ENCODE measurements at regions not wholly inside any gene's neighbourhood (a gene's known extent, or its start where the extent isn't known, plus 50 kb on each side); places are given as distances from the start of the nearest gene placed in this dataset.

DNA sequence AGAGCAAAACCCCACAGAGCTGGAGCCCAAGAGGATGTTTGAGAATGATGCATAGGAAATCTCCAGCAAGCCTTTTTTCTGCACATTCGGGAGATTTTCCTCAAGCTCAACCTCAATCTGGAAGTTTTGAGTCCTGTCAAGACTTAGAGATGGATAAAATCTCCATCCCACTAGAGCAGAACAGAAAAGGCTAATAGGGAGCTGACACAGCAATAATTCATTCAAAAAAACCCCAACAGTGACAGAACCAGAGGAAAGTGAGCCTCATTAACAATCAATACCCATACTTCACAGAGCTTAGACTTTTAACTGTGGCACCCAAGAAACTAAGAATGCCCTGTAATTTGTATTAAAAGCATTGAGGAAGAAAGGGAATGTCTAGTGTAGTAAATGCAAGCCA is 115.9 kb upstream of the BDNF start:
- ChIA-PET CTCF (no interaction called here), POLR2A (no interaction called here)
- H3K36me3 Mint-ChIP-seq (ENCODE audit: low read depth) = no peaks in the 10 kb centered on the region
- H3K9me3 Mint-ChIP-seq = no peaks in the 10 kb centered on the region
- no peak overlapping the region for H3K27ac Mint-ChIP-seq
- no peaks in the 10 kb centered on the region for H3K27me3 Mint-ChIP-seq
- no peaks in the 10 kb centered on the region for H3K4me1 Mint-ChIP-seq
- no peak for DNase-seq
- H3K4me3 Mint-ChIP-seq = no peak overlapping the region

DNA sequence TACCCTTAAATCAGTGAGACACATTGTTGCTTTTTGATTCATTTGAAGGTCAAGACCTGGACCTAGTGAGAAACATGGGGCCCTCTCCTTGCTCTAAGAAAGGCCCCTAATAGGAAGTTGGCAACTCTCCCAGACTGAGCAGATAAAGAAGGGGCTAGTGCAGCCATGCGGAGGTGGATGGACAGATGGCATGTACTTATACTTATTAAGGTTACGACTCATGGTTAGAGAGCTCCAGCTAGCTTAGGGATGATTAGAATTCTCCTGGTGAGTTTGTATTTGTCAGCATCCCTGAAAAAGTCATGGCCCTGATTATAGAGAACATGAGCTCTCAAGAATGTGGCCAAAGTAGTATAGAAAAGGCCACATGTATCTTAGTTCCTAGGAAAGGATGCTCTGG is 112.1 kb upstream of the BDNF start:
- H3K36me3 Mint-ChIP-seq (ENCODE audit: low read depth) = no peaks in the 10 kb centered on the region
- ChIA-PET POLR2A (no interaction called here), CTCF (no interaction called here)
- H3K4me1 Mint-ChIP-seq = no peaks in the 10 kb centered on the region
- H3K9me3 Mint-ChIP-seq = no peaks in the 10 kb centered on the region
- H3K4me3 Mint-ChIP-seq = no peak overlapping the region
- no peaks in the 10 kb centered on the region for H3K27me3 Mint-ChIP-seq
- no peak overlapping the region for H3K27ac Mint-ChIP-seq
- DNase-seq = no peak

GRCh38 chr11:27807596-27807995 is 107.3 kb upstream of the BDNF start:
- Mint-ChIP-seq H3K27me3 (no peaks in the 10 kb centered on the region), H3K4me1 (no peaks in the 10 kb centered on the region), H3K36me3 (ENCODE audit: low read depth) (no peaks in the 10 kb centered on the region), H3K9me3 (no peaks in the 10 kb centered on the region), H3K27ac (no peak overlapping the region), H3K4me3 (no peak overlapping the region)
- POLR2A ChIA-PET = no interaction called here
- CTCF ChIA-PET = no interaction called here
- DNase-seq = no peak

- CTCF ChIA-PET = no interaction called here
Observed at GRCh38 chr11:27806122-27806521, 105.9 kb upstream of the BDNF start.

GRCh38 chr11:27795955-27796861 is 96.0 kb upstream of the BDNF start:
- H3K4me3 Mint-ChIP-seq = no peak overlapping the region
- H3K27ac Mint-ChIP-seq = no peak overlapping the region
- POLR2A ChIA-PET = no interaction called here

More at GRCh38 chr11:27806122-27806521, 105.9 kb upstream of the BDNF start:
- POLR2A ChIA-PET = no interaction called here
- H3K4me1 Mint-ChIP-seq = no peaks in the 10 kb centered on the region
- H3K36me3 Mint-ChIP-seq (ENCODE audit: low read depth) = no peaks in the 10 kb centered on the region
- H3K9me3 Mint-ChIP-seq = no peaks in the 10 kb centered on the region
- no peak overlapping the region for H3K4me3 Mint-ChIP-seq
- H3K27me3 Mint-ChIP-seq = no peaks in the 10 kb centered on the region
- no peak overlapping the region for H3K27ac Mint-ChIP-seq
- DNase-seq = no peak

DNA sequence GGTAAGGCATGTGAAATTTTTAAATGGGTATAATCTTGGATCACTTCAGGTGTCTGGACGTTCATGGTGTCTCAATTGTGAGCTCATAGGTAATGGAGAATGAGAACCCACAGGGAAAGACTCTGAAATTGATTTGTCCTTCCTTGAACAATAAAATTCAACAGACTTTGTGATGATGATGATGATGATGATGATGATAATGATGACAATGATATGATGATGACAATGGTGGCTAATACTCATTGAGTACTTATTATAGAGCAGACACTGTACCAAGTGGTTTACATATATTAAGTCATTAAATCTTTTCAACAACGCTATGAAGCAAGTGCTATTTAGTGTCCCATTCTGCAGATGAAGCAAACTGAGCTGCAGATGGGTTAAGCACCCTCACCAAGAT is 86.6 kb upstream of the BDNF start:
- H3K9me3 Mint-ChIP-seq = no peaks in the 10 kb centered on the region
- no peaks in the 10 kb centered on the region for H3K36me3 Mint-ChIP-seq (ENCODE audit: low read depth)
- no peaks in the 10 kb centered on the region for H3K27me3 Mint-ChIP-seq
- H3K4me1 Mint-ChIP-seq = no peaks in the 10 kb centered on the region
- CTCF ChIA-PET = no interaction called here
- DNase-seq = no peak
- POLR2A ChIA-PET = no interaction called here
- no peak overlapping the region for H3K4me3 Mint-ChIP-seq
- no peak overlapping the region for H3K27ac Mint-ChIP-seq

More at GRCh38 chr11:27795955-27796861, 96.0 kb upstream of the BDNF start:
- Mint-ChIP-seq H3K4me1 (no peaks in the 10 kb centered on the region), H3K9me3 (peaks cover 4% of the 10 kb centered on the region), H3K36me3 (ENCODE audit: low read depth) (no peaks in the 10 kb centered on the region), H3K27me3 (no peaks in the 10 kb centered on the region)
- DNase-seq = no peak
- CTCF ChIA-PET = no interaction called here

DNA sequence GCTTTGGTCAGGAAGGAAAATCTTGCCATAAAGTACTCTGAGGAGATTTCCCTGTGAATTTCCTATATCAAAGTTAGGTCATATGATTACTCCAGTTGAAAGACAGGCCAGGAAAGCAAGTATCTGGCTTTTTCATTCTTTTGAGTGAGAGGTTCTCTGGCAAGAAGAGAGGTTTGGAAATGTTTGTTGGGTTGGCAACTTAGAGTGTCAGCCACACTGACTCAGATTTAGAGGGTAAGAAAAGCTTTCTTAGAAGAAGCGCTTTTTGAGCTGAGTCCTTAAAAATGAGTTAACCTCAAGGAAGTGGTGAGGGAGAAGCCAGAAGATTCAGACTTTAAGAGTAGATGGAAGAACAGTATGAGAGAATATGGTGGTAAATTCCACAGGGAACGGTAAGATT is 86.1 kb upstream of the BDNF start:
- Mint-ChIP-seq H3K27me3 (no peaks in the 10 kb centered on the region), H3K27ac (no peak overlapping the region), H3K4me1 (no peaks in the 10 kb centered on the region), H3K36me3 (ENCODE audit: low read depth) (no peaks in the 10 kb centered on the region), H3K4me3 (no peak overlapping the region), H3K9me3 (no peaks in the 10 kb centered on the region)
- CTCF ChIA-PET = no interaction called here
- DNase-seq = no peak
- POLR2A ChIA-PET = no interaction called here

GRCh38 chr11:27783701-27784355 is 83.6 kb upstream of the BDNF start:
- H3K4me3 Mint-ChIP-seq = no peak overlapping the region
- no peaks in the 10 kb centered on the region for H3K9me3 Mint-ChIP-seq
- no peaks in the 10 kb centered on the region for H3K27me3 Mint-ChIP-seq
- no peak overlapping the region for H3K27ac Mint-ChIP-seq
- DNase-seq = no peak
- H3K4me1 Mint-ChIP-seq = no peaks in the 10 kb centered on the region
- CTCF ChIA-PET = interaction anchor here (0.6 kb wide), 1 partner anchor 198 kb away, joined by 3 read pairs; no protein-coding TSS in a partner anchor
- H3K36me3 Mint-ChIP-seq (ENCODE audit: low read depth) = no peaks in the 10 kb centered on the region
- POLR2A ChIA-PET = no interaction called here

DNA sequence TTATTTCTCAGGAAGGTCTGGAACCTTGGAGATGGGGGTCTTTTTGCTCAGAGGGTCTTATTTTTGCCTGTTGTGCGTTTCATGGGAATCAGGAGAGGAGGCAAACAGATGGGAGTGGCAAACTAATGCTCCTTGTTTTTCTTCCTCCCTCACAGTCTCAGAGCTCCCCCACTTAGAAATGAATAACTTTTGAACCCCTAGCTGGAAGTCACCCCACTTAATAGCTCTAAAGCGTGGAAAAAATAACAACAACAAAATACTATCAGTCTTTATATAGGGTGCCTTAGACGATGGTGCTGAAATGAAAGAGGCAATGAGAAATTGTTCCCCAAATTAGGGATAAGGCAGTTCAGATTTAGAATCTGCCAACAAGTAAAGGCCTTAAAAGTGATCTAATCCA is 76.8 kb upstream of the BDNF start:
- Mint-ChIP-seq H3K36me3 (ENCODE audit: low read depth) (no peaks in the 10 kb centered on the region), H3K27ac (no peak overlapping the region), H3K9me3 (no peaks in the 10 kb centered on the region), H3K4me3 (no peak overlapping the region), H3K27me3 (no peaks in the 10 kb centered on the region), H3K4me1 (no peaks in the 10 kb centered on the region)
- CTCF ChIA-PET = no interaction called here
- DNase-seq = no peak
- POLR2A ChIA-PET = no interaction called here

GRCh38 chr11:27773884-27774283 is 73.6 kb upstream of the BDNF start:
- H3K4me3 Mint-ChIP-seq = no peak overlapping the region
- CTCF ChIA-PET = no interaction called here
- no peaks in the 10 kb centered on the region for H3K36me3 Mint-ChIP-seq (ENCODE audit: low read depth)
- no peaks in the 10 kb centered on the region for H3K27me3 Mint-ChIP-seq
- H3K27ac Mint-ChIP-seq = no peak overlapping the region
- no peaks in the 10 kb centered on the region for H3K9me3 Mint-ChIP-seq
- DNase-seq = no peak
- H3K4me1 Mint-ChIP-seq = no peaks in the 10 kb centered on the region
- POLR2A ChIA-PET = no interaction called here

DNA sequence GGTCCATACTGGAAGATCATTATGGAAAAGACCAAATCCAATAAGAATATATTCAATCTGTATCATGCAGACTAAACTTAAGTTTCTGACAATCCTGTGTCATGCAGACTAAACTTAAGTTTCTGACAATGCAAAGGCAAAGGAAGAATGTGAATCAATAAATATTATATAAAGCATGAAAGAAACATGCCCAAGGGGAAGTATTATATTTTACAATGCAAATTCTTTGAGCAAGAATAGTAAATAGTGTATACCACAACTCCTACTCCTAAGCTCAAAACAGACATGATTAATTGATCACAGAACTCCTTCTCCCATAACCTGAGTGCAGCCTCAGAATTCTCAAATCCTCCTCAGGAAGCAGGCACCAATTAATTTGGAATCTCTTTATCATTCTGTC is 71.3 kb upstream of the BDNF start:
- no peak overlapping the region for H3K27ac Mint-ChIP-seq
- no peak for DNase-seq
- H3K36me3 Mint-ChIP-seq (ENCODE audit: low read depth) = no peaks in the 10 kb centered on the region
- H3K9me3 Mint-ChIP-seq = peaks cover 3% of the 10 kb centered on the region
- no peaks in the 10 kb centered on the region for H3K27me3 Mint-ChIP-seq
- H3K4me3 Mint-ChIP-seq = no peak overlapping the region
- POLR2A ChIA-PET = no interaction called here
- H3K4me1 Mint-ChIP-seq = no peaks in the 10 kb centered on the region
- CTCF ChIA-PET = no interaction called here

GRCh38 chr11:27770576-27770975 is 70.3 kb upstream of the BDNF start:
- POLR2A ChIA-PET = no interaction called here
- H3K9me3 Mint-ChIP-seq = peaks cover 3% of the 10 kb centered on the region
- H3K27ac Mint-ChIP-seq = no peak overlapping the region
- H3K4me1 Mint-ChIP-seq = no peaks in the 10 kb centered on the region
- H3K4me3 Mint-ChIP-seq = no peak overlapping the region
- no peaks in the 10 kb centered on the region for H3K36me3 Mint-ChIP-seq (ENCODE audit: low read depth)
- CTCF ChIA-PET = no interaction called here
- DNase-seq = no peak
- no peaks in the 10 kb centered on the region for H3K27me3 Mint-ChIP-seq

DNA sequence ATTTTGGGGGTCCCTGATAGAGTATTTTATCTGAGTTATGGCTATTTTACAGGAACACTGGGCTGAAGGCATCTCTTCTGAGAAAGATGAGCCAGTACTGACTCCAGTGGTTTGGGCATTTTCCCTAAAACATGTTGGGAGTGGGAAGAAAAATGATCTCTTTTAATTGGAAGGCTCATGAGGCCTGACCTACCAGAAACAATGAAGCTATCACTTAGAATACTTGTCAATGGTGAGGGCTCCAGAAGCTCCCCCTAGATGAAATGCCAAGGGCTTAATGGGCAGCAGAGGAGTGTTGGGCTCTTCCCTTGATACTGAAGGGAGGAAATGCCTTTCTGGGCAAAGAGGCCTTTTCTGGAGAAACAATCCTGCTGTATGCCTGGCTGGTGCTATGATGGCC is 63.5 kb upstream of the BDNF start:
- H3K27me3 Mint-ChIP-seq = no peaks in the 10 kb centered on the region
- no peak overlapping the region for H3K27ac Mint-ChIP-seq
- no peaks in the 10 kb centered on the region for H3K4me1 Mint-ChIP-seq
- no peaks in the 10 kb centered on the region for H3K36me3 Mint-ChIP-seq (ENCODE audit: low read depth)
- no peak for DNase-seq
- CTCF ChIA-PET = no interaction called here
- POLR2A ChIA-PET = no interaction called here
- H3K4me3 Mint-ChIP-seq = no peak overlapping the region
- H3K9me3 Mint-ChIP-seq = peaks cover 3% of the 10 kb centered on the region

- Mint-ChIP-seq H3K27me3 (no peaks in the 10 kb centered on the region), H3K4me1 (no peaks in the 10 kb centered on the region), H3K9me3 (no peaks in the 10 kb centered on the region), H3K27ac (no peak overlapping the region), H3K4me3 (no peak overlapping the region), H3K36me3 (ENCODE audit: low read depth) (no peaks in the 10 kb centered on the region)
- ChIA-PET CTCF (no interaction called here), POLR2A (no interaction called here)
- DNase-seq = no peak
Observed at GRCh38 chr11:27761356-27761755, 61.1 kb upstream of the BDNF start.

All from activated CD4-positive, alpha-beta memory T cell treated with anti-CD3 and anti-CD28 coated beads, Interleukin-2, amount 10 ng/mL, durations not matched to agents 7 days and 5 days (primary cell).